H9 (cell line): ENCODE measurements at regions not wholly inside any gene's neighbourhood (a gene's known extent, or its start where the extent isn't known, plus 50 kb on each side); places are given as distances from the start of the nearest gene placed in this dataset.

Experiments used
- DNase-seq: peaks from one replicate; pipeline ENCODE4 v3.0.0-alpha.2; 2017
- H2AFZ ChIP-seq: one replicate; pipeline ENCODE4 v1.6.1; 2013; ENCODE audit warnings: mild to moderate bottlenecking, low read length, control low read depth, moderate library complexity
- H2AK5ac ChIP-seq: 2 replicates; pipeline ENCODE4 v1.6.1; 2013; ENCODE audit warnings: low read length, control low read depth, mixed read lengths; ENCODE audit not compliant: insufficient read length
- H2BK120ac ChIP-seq: one replicate; pipeline ENCODE4 v1.6.1; 2013; ENCODE audit warnings: low read depth, mild to moderate bottlenecking, low read length, control low read depth, inconsistent platforms; ENCODE audit not compliant: poor library complexity, severe bottlenecking
- H2BK12ac ChIP-seq: 2 replicates; pipeline ENCODE4 v1.6.1; 2013; ENCODE audit warnings: low read length, control low read depth, mixed read lengths, low read depth; ENCODE audit not compliant: insufficient read length
- H2BK15ac ChIP-seq: 2 replicates; pipeline ENCODE4 v1.6.1; 2013; ENCODE audit warnings: low read depth, low read length, control low read depth
- H2BK20ac ChIP-seq: one replicate; pipeline ENCODE4 v1.6.1; 2013; ENCODE audit warnings: low read depth, mild to moderate bottlenecking, low read length, control low read depth, inconsistent platforms; ENCODE audit not compliant: poor library complexity, severe bottlenecking
- H2BK5ac ChIP-seq: 2 replicates; pipeline ENCODE4 v1.6.1; 2013; ENCODE audit warnings: low read length, control low read depth, mixed read lengths; ENCODE audit not compliant: insufficient read length
- H3K14ac ChIP-seq: 2 replicates; pipeline ENCODE4 v1.6.1; 2013; ENCODE audit warnings: low read length, control low read depth; ENCODE audit not compliant: insufficient read depth
- H3K18ac ChIP-seq: 2 replicates; pipeline ENCODE4 v1.6.1; 2013; ENCODE audit warnings: low read depth, mild to moderate bottlenecking, mixed read lengths, low read length, control low read depth; ENCODE audit not compliant: insufficient read length
- H3K23ac ChIP-seq: 2 replicates; pipeline ENCODE4 v1.6.1; 2013; ENCODE audit warnings: low read length, control low read depth, mixed read lengths, low read depth; ENCODE audit not compliant: insufficient read length
- H3K23me2 ChIP-seq: 2 replicates; pipeline ENCODE4 v1.6.1; 2013; ENCODE audit warnings: low read depth, mild to moderate bottlenecking, mixed read lengths, low read length, control low read depth; ENCODE audit not compliant: insufficient read length, poor library complexity, severe bottlenecking
- H3K27ac ChIP-seq: 2 replicates; pipeline ENCODE4 v1.5.1; 2013; ENCODE audit warnings: low read length, control low read depth, mixed read lengths, low read depth; ENCODE audit not compliant: insufficient read length
- H3K27me3 ChIP-seq: 2 replicates; pipeline ENCODE4 v1.6.1; 2013; ENCODE audit warnings: low read length, control low read depth, inconsistent platforms; ENCODE audit not compliant: insufficient read depth
- H3K4ac ChIP-seq: 2 replicates; pipeline ENCODE4 v1.6.1; 2013; ENCODE audit warnings: low read depth, mild to moderate bottlenecking, control low read depth, inconsistent platforms, low read length, moderate library complexity
- H3K4me1 ChIP-seq: 2 replicates; pipeline ENCODE4 v1.6.1; 2013; ENCODE audit warnings: low read length, control low read depth, inconsistent platforms; ENCODE audit not compliant: insufficient read depth
- H3K4me2 ChIP-seq: 2 replicates; pipeline ENCODE4 v1.6.1; 2013; ENCODE audit warnings: low read length, control low read depth, mixed read lengths; ENCODE audit not compliant: insufficient read length, insufficient read depth
- H3K56ac ChIP-seq: 2 replicates; pipeline ENCODE4 v1.6.1; 2013; ENCODE audit warnings: low read depth, mild to moderate bottlenecking, mixed read lengths, low read length, control low read depth; ENCODE audit not compliant: insufficient read length
- H3K79me1 ChIP-seq: 2 replicates; pipeline ENCODE4 v1.6.1; 2013; ENCODE audit warnings: low read depth, mild to moderate bottlenecking, moderate library complexity, low read length, control low read depth, inconsistent platforms; ENCODE audit not compliant: insufficient read depth, poor library complexity, severe bottlenecking
- H3K79me2 ChIP-seq: 2 replicates; pipeline ENCODE4 v1.6.1; 2013; ENCODE audit warnings: low read length, control low read depth, inconsistent platforms; ENCODE audit not compliant: insufficient read depth
- H3K9ac ChIP-seq: 2 replicates; pipeline ENCODE4 v1.6.1; 2013; ENCODE audit warnings: low read length, control low read depth, mixed read lengths; ENCODE audit not compliant: insufficient read length; ENCODE audit errors: extremely low read depth
- H3K9me3 ChIP-seq: one replicate; pipeline ENCODE4 v1.6.1; 2013; ENCODE audit warnings: low read depth, low read length, inconsistent platforms; ENCODE audit not compliant: control insufficient read depth
- H3T11ph ChIP-seq: one replicate; pipeline ENCODE4 v1.6.1; 2013; ENCODE audit warnings: mild to moderate bottlenecking, low read length, control low read depth, inconsistent platforms
- H4K20me1 ChIP-seq: one replicate; pipeline ENCODE4 v1.6.1; 2013; ENCODE audit not compliant: control insufficient read depth, insufficient read length, insufficient read depth
- H4K5ac ChIP-seq: 2 replicates; pipeline ENCODE4 v1.6.1; 2013; ENCODE audit warnings: low read depth, mild to moderate bottlenecking, mixed read lengths, low read length, control low read depth; ENCODE audit not compliant: insufficient read length
- H4K8ac ChIP-seq: replicated peaks from 2 replicates; pipeline ENCODE4 v1.6.1; 2013; ENCODE audit warnings: low read length, control low read depth, mixed read lengths, low read depth; ENCODE audit not compliant: insufficient read length
- H4K91ac ChIP-seq: 2 replicates; pipeline ENCODE4 v1.6.1; 2013; ENCODE audit warnings: low read depth, mild to moderate bottlenecking, moderate library complexity, mixed read lengths, low read length, control low read depth; ENCODE audit not compliant: insufficient read length
- H3K27ac Mint-ChIP-seq, 3 experiments: 2 replicates in 2 of 3; 3 replicates in 1 of 3; pipeline ENCODE4 v1.8.0; 2020 to 2021; ENCODE audit warnings: mixed read lengths in 3 of 3, mild to moderate bottlenecking in 1 of 3, moderate library complexity in 1 of 3
- H3K27me3 Mint-ChIP-seq: 2 replicates; pipeline ENCODE4 v1.8.0; 2021; ENCODE audit warnings: low read depth, mild to moderate bottlenecking, moderate library complexity, mixed read lengths
- H3K36me3 Mint-ChIP-seq, 3 experiments: 2 replicates in 2 of 3; 3 replicates in 1 of 3; pipeline ENCODE4 v1.8.0; 2020 to 2021; ENCODE audit warnings: low read depth in 3 of 3, mixed read lengths in 3 of 3; ENCODE audit not compliant: insufficient read depth in 1 of 3
- H3K4me1 Mint-ChIP-seq, 2 experiments: 2 replicates each; pipeline ENCODE4 v1.8.0; 2020; ENCODE audit warnings: mixed read lengths in 2 of 2
- H3K4me3 Mint-ChIP-seq, 2 experiments: 2 replicates in 1 of 2; 3 replicates in 1 of 2; pipeline ENCODE4 v1.8.0; 2020 to 2021; ENCODE audit warnings: mild to moderate bottlenecking in 2 of 2, mixed read lengths in 2 of 2, moderate library complexity in 1 of 2
- H3K9me3 Mint-ChIP-seq, 2 experiments: 2 replicates in 1 of 2; 3 replicates in 1 of 2; pipeline ENCODE4 v1.8.0; 2020; ENCODE audit warnings: mild to moderate bottlenecking in 2 of 2, mixed read lengths in 2 of 2, moderate library complexity in 1 of 2
- CTCF ChIP-seq: fragments of 200-600 bp; sonication (generic); conservative IDR thresholded peaks from 3 replicates; pipeline ENCODE4 v1.8.0; 2021; ENCODE audit warnings: antibody characterized with exemption, mild to moderate bottlenecking
- WGBS: extraction: QIAGEN DNeasy Blood & Tissue Kit; methylation state at CpG from one replicate; pipeline ENCODE4 v1.1.7; 2013; ENCODE audit warnings: missing lambda C conversion rate, low lambda C conversion rate, mixed read lengths; ENCODE audit not compliant: insufficient read length; ENCODE audit errors: extremely low coverage; 5-methylcytosine and 5-hydroxymethylcytosine counted together

GRCh38 chr12:105911966-105912365 is 226.8 kb downstream of the NUAK1 start:
- no peak overlapping the region for H2BK20ac ChIP-seq
- H3K79me2 ChIP-seq, result no peaks in the 10 kb centered on the region
- no peak overlapping the region for H3K14ac ChIP-seq
- no CpG with 5 or more reads among the region's 4 CpGs for WGBS
- no peaks in the 10 kb centered on the region for H3K27me3 ChIP-seq
- H2BK12ac ChIP-seq, result no peak overlapping the region
- no peak overlapping the region for H3T11ph ChIP-seq
- Mint-ChIP-seq H3K27ac (no peak overlapping the region), H3K36me3 (no peaks in the 10 kb centered on the region; a peak in 1 of 7 replicates), H3K9me3 (no peaks in the 10 kb centered on the region; a peak in 1 of 5 replicates), H3K27me3 (peaks cover 2% of the 10 kb centered on the region), H3K4me1 (no peaks in the 10 kb centered on the region), H3K4me3 (no peak overlapping the region)
- H3K27ac ChIP-seq, result no peak overlapping the region
- no peak overlapping the region for H2AK5ac ChIP-seq
- H4K20me1 ChIP-seq, result no peaks in the 10 kb centered on the region
- H3K18ac ChIP-seq, result no peak overlapping the region
- H3K79me1 ChIP-seq, result no peaks in the 10 kb centered on the region
- H4K5ac ChIP-seq, result no peak overlapping the region
- no peak overlapping the region for H2BK120ac ChIP-seq
- H3K4me2 ChIP-seq, result no peak overlapping the region
- no peaks in the 10 kb centered on the region for H3K4me1 ChIP-seq
- no peak overlapping the region for H2BK5ac ChIP-seq
- no peak overlapping the region for H3K9ac ChIP-seq
- H3K23ac ChIP-seq, result no peak overlapping the region
- no peaks in the 10 kb centered on the region for H3K23me2 ChIP-seq
- H4K91ac ChIP-seq, result no peak overlapping the region
- no peaks in the 10 kb centered on the region for H3K9me3 ChIP-seq
- no peak overlapping the region for H2AFZ ChIP-seq
- no peak for DNase-seq
- H3K4ac ChIP-seq, result no peak overlapping the region
- H4K8ac ChIP-seq, result no peak overlapping the region
- no peak overlapping the region for H2BK15ac ChIP-seq
- no peak overlapping the region for H3K56ac ChIP-seq
- TF ChIP-seq CTCF, result no peak
